HCT116 (cell line): ENCODE measurements at regions not wholly inside any gene's neighbourhood (a gene's known extent, or its start where the extent isn't known, plus 50 kb on each side); places are given as distances from the start of the nearest gene placed in this dataset.

Experiments
- CEBPB ChIP-seq: IDR thresholded peaks from 2 replicates; pipeline ENCODE4 v1.6.1; 2012; ENCODE audit warnings: low read depth
- EGR1 ChIP-seq: IDR thresholded peaks from 2 replicates; pipeline ENCODE4 v1.6.1; 2012; ENCODE audit warnings: low read depth
- EZH2 ChIP-seq: fragments of 200-600 bp; sonication (generic); IDR thresholded peaks from 2 replicates; pipeline ENCODE4 v1.6.1; 2017; ENCODE audit warnings: antibody characterized with exemption, mixed run types
- MAX ChIP-seq: IDR thresholded peaks from 2 replicates; pipeline ENCODE4 v1.6.1; 2012
- POLR2A ChIP-seq: IDR thresholded peaks from 2 replicates; pipeline ENCODE4 v1.7.0; 2011; ENCODE audit warnings: borderline replicate concordance; ENCODE audit not compliant: insufficient read depth, insufficient read length; ENCODE audit errors: extremely low read depth
- POLR2AphosphoS5 ChIP-seq: IDR thresholded peaks from 2 replicates; pipeline ENCODE4 v1.6.1; 2011; ENCODE audit warnings: mild to moderate bottlenecking, low read depth, low read length, moderate library complexity
- YY1 ChIP-seq: IDR thresholded peaks from 2 replicates; pipeline ENCODE4 v1.6.1; 2011; ENCODE audit warnings: low read length, low read depth, moderate library complexity, mild to moderate bottlenecking; ENCODE audit not compliant: insufficient replicate concordance; ENCODE audit errors: extremely low read depth
- ZBTB33 ChIP-seq: IDR thresholded peaks from 2 replicates; pipeline ENCODE4 v1.6.1; 2011; ENCODE audit warnings: mild to moderate bottlenecking, low read length, moderate library complexity; ENCODE audit not compliant: insufficient replicate concordance; ENCODE audit errors: extremely low read depth
- TF ChIP-seq, protein P1 (sequence below), 3 experiments: fragments of 200-600 bp in 1 of 3; sonication (generic) in 1 of 3; IDR thresholded peaks in 2 of 3; conservative IDR thresholded peaks in 1 of 3; 2 replicates each; pipeline ENCODE4 v1.5.1; 2012 to 2017; ENCODE audit warnings: low read depth in 2 of 3, low read length in 2 of 3, antibody characterized with exemption in 1 of 3, borderline replicate concordance in 1 of 3, control low read depth in 1 of 3, mild to moderate bottlenecking in 1 of 3, mixed read lengths in 1 of 3, mixed run types in 1 of 3, moderate library complexity in 1 of 3; ENCODE audit not compliant: insufficient read depth in 1 of 3

DNA sequence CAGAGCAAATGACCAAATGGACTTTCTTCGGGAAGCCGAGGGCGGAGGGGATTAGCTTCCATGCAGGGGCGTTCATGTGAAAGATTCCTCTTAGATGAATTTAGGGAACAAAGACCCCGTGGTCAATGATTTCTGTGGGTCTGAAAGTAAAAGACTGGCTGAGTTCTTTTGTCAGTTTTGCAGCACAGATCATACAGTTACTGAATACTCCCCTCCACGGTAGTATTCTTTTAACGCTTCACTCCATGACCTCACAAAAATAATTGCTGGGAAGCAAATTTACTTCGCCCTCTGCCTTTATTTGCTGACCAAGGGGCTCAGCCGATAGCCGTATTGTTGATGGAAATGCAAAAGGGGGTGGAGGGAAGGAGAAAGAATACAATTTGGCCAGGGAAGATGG lies 86.0 kb upstream of the SALL4 start:
- TF ChIP-seq EGR1 (no peak), YY1 (no peak), CEBPB (no peak), POLR2A (no peak), MAX (no peak), POLR2AphosphoS5 (no peak), ZBTB33 (no peak), EZH2 (no peak)
- TF ChIP-seq, protein P1, sequence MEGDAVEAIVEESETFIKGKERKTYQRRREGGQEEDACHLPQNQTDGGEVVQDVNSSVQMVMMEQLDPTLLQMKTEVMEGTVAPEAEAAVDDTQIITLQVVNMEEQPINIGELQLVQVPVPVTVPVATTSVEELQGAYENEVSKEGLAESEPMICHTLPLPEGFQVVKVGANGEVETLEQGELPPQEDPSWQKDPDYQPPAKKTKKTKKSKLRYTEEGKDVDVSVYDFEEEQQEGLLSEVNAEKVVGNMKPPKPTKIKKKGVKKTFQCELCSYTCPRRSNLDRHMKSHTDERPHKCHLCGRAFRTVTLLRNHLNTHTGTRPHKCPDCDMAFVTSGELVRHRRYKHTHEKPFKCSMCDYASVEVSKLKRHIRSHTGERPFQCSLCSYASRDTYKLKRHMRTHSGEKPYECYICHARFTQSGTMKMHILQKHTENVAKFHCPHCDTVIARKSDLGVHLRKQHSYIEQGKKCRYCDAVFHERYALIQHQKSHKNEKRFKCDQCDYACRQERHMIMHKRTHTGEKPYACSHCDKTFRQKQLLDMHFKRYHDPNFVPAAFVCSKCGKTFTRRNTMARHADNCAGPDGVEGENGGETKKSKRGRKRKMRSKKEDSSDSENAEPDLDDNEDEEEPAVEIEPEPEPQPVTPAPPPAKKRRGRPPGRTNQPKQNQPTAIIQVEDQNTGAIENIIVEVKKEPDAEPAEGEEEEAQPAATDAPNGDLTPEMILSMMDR (IDR thresholded peaks at IDR 0.05 in 2 of 3, conservative IDR thresholded peaks at IDR 0.05 in 1 of 3; ENCODE audit: borderline replicate concordance in 1 of 3, insufficient read depth in 1 of 3, low read depth in 2 of 3, low read length in 2 of 3) = no peak
